Fibroblast of the aortic adventitia (primary cell): ENCODE measurements at regions not wholly inside any gene's neighbourhood (a gene's known extent, or its start where the extent isn't known, plus 50 kb on each side); places are given as distances from the start of the nearest gene placed in this dataset.
"Not testable (repeated sequence)": the region's sequence is repeated elsewhere in the genome, so short reads cannot be mapped to it uniquely, and the experiment has no call there.

Experiments used
- DNase-seq: peaks from one replicate; pipeline ENCODE4 v3.0.0-alpha.2; 2010; ENCODE audit warnings: low read depth
- H3K4me3 ChIP-seq: 2 replicates; pipeline ENCODE4 v1.5.1; 2011; ENCODE audit warnings: low read depth, mild to moderate bottlenecking, control low read depth, low read length, moderate library complexity
- TF ChIP-seq, protein P1 (sequence below): IDR thresholded peaks from 2 replicates; pipeline ENCODE4 v1.5.1; 2011; ENCODE audit warnings: mild to moderate bottlenecking, low read length, control low read depth, inconsistent platforms; ENCODE audit not compliant: insufficient read depth

GRCh38 chr19:30288911-30289310, 83.3 kb upstream of the ZNF536 start:
- no peak for DNase-seq
- TF ChIP-seq, protein P1, sequence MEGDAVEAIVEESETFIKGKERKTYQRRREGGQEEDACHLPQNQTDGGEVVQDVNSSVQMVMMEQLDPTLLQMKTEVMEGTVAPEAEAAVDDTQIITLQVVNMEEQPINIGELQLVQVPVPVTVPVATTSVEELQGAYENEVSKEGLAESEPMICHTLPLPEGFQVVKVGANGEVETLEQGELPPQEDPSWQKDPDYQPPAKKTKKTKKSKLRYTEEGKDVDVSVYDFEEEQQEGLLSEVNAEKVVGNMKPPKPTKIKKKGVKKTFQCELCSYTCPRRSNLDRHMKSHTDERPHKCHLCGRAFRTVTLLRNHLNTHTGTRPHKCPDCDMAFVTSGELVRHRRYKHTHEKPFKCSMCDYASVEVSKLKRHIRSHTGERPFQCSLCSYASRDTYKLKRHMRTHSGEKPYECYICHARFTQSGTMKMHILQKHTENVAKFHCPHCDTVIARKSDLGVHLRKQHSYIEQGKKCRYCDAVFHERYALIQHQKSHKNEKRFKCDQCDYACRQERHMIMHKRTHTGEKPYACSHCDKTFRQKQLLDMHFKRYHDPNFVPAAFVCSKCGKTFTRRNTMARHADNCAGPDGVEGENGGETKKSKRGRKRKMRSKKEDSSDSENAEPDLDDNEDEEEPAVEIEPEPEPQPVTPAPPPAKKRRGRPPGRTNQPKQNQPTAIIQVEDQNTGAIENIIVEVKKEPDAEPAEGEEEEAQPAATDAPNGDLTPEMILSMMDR, result no peak
- no peak overlapping the region for H3K4me3 ChIP-seq

GRCh38 chr19:30289336-30289735, 82.8 kb upstream of the ZNF536 start:
- TF ChIP-seq, protein P1, result no peak
- no peak for DNase-seq
- no peak overlapping the region for H3K4me3 ChIP-seq

DNA sequence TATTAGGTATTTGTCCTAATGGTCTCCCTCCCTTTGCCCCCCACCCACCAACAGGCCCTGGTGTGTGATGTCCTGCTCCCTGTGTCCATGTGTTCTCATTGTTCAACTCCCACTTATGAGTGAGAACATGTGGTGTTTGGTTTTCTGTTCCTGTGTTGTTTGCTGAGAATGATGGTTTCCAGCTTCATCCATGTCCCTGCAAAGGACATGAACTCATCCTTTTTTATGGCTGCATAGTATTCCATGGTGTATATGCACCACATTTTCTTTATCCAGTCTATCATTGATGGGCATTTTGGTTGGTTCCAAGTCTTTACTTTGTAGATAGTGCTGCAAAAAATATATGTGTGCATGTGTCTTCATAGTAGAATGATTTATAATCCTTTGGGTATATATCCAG, 81.4 kb upstream of the ZNF536 start:
- not testable (repeated sequence) for DNase-seq, H3K4me3 ChIP-seq

DNA sequence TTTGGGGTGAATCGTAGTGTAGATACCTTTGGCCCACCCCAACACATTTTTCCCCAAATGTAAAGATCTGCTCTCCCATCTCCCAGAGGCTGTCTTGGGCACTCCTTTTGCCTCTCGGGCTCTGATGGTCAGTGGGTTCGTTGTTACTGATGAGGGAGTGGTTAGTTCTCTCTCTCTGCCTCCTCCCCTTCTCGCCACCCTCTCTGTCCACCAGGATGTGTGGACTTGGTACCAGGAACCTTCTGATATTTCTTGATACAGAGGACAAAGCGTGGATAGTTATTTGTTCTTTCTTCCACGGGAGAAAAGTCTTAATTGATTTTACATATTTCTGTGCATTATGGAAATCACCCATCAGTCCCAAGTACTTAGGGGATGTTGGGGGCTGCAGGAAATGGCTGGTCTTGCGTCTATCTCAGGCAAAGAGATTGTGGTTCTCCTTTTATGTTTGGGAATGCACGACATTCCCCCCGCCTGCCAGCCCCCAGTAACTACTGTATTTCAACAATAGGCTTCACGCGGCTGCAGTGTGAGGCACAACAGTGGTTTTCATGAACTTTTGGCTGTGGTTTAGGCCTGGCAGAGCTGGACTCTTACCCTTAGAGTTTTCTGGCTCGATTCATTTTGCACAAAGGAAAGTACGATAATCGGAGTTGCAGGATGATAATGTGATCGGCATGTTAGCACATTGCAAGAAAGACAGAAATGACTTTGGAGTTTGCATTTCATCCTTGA, 79.0 kb upstream of the ZNF536 start:
- TF ChIP-seq, protein P1, result no peak
- no peak overlapping the region for H3K4me3 ChIP-seq
- DNase-seq, result no peak

- H3K4me3 ChIP-seq, result no peak overlapping the region
- TF ChIP-seq, protein P1, result no peak
- DNase-seq, result no peak
Measured at GRCh38 chr19:30297969-30298368, 74.2 kb upstream of the ZNF536 start.

DNA sequence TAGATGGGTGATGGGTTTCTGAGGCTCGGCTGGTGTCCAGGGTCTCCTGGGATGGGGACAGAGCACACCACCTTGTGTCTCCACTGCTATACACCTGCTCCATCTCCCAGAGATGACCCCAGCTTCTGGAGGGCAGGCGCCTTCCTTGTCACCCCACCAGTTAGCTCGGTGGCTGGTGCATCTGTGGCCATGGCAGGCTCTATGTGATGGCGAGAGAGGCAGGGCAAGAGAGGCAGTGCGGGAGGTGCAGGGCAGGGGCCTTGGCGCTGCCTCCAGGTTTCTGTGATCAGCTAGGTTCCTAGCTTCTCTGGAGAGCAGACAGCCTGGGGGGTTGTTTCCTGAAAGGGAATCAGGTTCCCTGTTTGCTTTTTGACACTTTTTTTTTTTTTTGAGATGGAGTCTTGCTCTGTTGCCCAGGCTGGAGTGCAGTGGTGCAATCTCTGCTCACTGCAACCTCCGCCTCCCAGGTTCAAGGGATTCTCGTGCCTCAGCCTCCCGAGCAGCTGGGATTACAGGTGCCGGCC, 69.0 kb upstream of the ZNF536 start:
- H3K4me3 ChIP-seq, result no peak overlapping the region
- TF ChIP-seq, protein P1, result no peak
- no peak for DNase-seq

DNA sequence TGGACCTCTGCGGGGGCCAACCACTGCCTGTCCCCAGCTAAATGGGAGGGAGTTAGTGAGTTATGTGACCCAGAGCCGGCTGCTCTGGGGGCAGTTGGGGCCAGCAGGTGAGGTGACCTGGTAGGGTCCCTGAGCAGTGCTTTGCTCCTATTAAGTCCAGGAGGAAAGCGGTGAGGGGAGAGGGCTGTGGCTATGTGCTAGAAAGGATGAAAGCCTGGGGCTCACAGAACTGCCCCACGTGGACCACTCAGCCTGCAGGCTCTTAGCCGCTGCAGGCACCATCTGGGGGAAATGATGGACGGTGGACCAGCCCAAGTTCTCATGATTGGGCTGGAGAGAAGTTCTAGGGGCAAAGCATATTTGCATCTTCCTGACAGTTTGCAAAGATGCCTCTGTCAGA, 67.6 kb upstream of the ZNF536 start:
- H3K4me3 ChIP-seq, result no peak overlapping the region

More for the DNA sequence above, 67.6 kb upstream of the ZNF536 start:
- no peak for DNase-seq
- TF ChIP-seq, protein P1, result no peak
